GM06990 (cell line): ENCODE measurements at regions not wholly inside any gene's neighbourhood (a gene's known extent, or its start where the extent isn't known, plus 50 kb on each side); places are given as distances from the start of the nearest gene placed in this dataset.
"Not testable (repeated sequence)": the region's sequence is repeated elsewhere in the genome, so short reads cannot be mapped to it uniquely, and the experiment has no call there.

Source experiments
- DNase-seq: peaks from one replicate; pipeline ENCODE4 v3.0.0-alpha.2; 2011; ENCODE audit not compliant: insufficient read length; ENCODE audit errors: extremely low read depth
- H3K27me3 ChIP-seq: replicated peaks from 2 replicates; pipeline ENCODE4 v1.6.0; 2011; ENCODE audit warnings: low read length; ENCODE audit not compliant: control insufficient read depth, insufficient read depth
- H3K36me3 ChIP-seq: 2 replicates; pipeline ENCODE4 v1.5.1; 2011; ENCODE audit warnings: low read length; ENCODE audit not compliant: control insufficient read depth, insufficient read depth
- H3K4me3 ChIP-seq: replicated peaks from 2 replicates; pipeline ENCODE4 v1.5.1; 2011; ENCODE audit warnings: low read depth, mild to moderate bottlenecking, control low read depth, low read length
- CTCF ChIP-seq: IDR thresholded peaks from 2 replicates; pipeline ENCODE4 v1.5.1; 2011; ENCODE audit warnings: low read length, control low read depth, mild to moderate bottlenecking, inconsistent platforms; ENCODE audit not compliant: insufficient read depth, poor library complexity, severe bottlenecking

- H3K4me3 ChIP-seq = no peak overlapping the region
- H3K27me3 ChIP-seq = no peaks in the 10 kb centered on the region
- H3K36me3 ChIP-seq = no peaks in the 10 kb centered on the region
- no peak for TF ChIP-seq CTCF
- no peak for DNase-seq
Measured at GRCh38 chr7:113521468-113521867, 397.3 kb downstream of the PPP1R3A start.

DNA sequence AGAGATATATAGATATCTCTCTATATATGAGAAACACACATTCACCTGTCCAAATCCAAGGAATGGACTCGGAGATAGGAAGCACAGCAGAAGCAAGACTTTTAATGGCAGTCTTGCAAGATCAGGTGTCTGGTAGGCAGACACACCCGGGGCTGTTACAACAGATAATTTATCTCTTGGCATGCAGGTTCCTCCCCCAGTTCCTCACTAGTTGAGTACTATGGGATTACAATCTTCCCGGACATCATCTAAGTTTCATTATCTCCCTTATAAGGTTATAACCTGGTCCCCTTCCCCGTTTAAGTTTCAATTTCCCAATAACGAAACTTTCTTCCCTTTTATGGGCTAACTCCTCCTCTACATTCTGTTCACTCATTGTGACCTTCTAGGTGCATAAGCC lies 399.3 kb downstream of the PPP1R3A start:
- no peak for DNase-seq
- no peaks in the 10 kb centered on the region for H3K36me3 ChIP-seq

DNA sequence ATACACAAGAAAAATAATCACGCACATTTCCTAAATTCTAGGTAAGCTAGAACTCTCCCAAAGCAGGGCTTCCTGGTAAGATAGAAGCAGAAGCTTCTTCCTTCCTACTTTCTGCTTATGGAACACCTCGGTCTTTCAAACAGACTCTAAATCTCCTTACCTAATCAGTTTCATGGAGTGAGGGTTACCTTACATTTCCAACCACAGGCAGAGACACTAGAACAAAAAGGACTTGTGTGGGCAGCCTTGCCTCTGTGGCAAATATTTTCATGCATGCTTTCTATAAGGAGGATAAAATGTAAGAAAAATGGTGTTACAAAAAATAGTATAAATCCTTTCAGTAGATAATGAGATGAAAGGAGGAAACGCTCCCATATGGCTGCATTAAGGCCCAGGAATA lies 386.3 kb upstream of the SMIM30 start:
- Histone ChIP-seq H3K4me3 (no peak overlapping the region), H3K27me3 (no peaks in the 10 kb centered on the region), H3K36me3 (no peaks in the 10 kb centered on the region)
- DNase-seq = no peak
- TF ChIP-seq CTCF = no peak

More for the DNA sequence above, 399.3 kb downstream of the PPP1R3A start:
- H3K27me3 ChIP-seq = no peaks in the 10 kb centered on the region
- no peak overlapping the region for H3K4me3 ChIP-seq
- TF ChIP-seq CTCF = no peak

GRCh38 chr7:113504142-113504541 lies 385.8 kb upstream of the SMIM30 start:
- H3K36me3 ChIP-seq = no peaks in the 10 kb centered on the region
- H3K27me3 ChIP-seq = no peaks in the 10 kb centered on the region
- H3K4me3 ChIP-seq = no peak overlapping the region
- TF ChIP-seq CTCF = no peak
- no peak for DNase-seq

GRCh38 chr7:113496586-113496985 lies 378.2 kb upstream of the SMIM30 start:
- H3K36me3 ChIP-seq, H3K4me3 ChIP-seq, DNase-seq, H3K27me3 ChIP-seq: not testable (repeated sequence)

DNA sequence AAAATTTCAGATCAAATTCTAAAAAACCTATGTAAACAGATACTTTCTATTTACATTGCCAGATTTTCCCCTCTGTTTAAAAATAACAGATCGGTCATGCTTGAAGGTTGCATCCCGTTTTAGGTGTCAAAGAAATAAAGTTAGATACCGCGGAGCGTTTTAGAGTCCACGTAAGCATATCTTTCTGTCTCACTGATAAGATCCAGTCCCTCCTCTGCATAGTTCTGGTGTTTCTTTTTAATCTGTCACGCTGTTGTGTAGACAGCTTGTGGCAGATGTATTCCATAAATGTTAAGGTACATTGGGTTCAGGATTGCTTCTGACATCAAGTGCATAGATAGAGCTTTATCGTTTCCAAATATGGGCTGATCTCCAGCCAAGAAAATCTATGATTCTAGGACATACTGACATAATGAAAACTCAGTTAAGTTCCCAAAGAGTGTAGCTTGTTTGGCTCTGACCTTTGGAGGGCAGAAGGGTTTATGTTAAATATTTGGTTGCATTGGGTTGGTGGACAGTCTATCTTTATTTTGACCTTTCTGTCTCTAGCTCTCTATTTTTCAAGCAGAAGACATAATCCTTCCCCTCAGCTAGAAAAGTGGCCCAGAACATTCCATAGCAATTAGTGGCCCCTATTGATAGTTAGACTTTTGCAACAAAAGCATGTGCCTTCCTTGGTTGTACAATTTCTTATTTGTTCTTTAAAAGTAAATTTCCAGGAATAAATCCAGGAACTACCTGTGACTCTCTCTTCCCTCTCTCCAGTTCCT lies 376.6 kb upstream of the SMIM30 start:
- not testable (repeated sequence) for H3K36me3 ChIP-seq, H3K4me3 ChIP-seq, H3K27me3 ChIP-seq, DNase-seq

DNA sequence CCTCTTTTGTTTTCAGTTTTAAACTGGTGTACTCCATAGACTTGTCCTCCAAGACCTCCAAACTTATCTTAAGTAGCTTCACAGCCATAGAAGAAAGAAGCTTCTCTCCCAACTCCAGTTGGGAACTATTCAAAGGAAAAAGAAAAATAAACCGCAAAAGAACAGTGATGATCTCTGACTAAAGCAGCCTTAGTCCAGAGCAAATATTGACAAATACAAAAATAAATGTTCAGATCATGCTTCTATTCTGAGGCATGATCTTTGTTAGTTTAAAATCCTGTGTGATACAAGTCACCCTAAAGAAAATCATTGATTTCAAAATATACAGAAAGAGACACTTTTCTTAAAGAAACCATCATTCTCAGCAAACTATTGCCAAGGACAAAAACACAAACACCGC lies 373.0 kb upstream of the SMIM30 start:
- Histone ChIP-seq H3K4me3 (no peak overlapping the region), H3K36me3 (no peaks in the 10 kb centered on the region), H3K27me3 (no peaks in the 10 kb centered on the region)
- no peak for TF ChIP-seq CTCF
- DNase-seq = no peak
